Pulmonary artery endothelial cell (primary cell): ENCODE measurements at regions not wholly inside any gene's neighbourhood (a gene's known extent, or its start where the extent isn't known, plus 50 kb on each side); places are given as distances from the start of the nearest gene placed in this dataset.

ENCODE experiments used
- DNase-seq: peaks from one replicate; pipeline ENCODE4 v3.0.0-alpha.2; 2011; ENCODE audit warnings: low read depth, low spot score

DNA sequence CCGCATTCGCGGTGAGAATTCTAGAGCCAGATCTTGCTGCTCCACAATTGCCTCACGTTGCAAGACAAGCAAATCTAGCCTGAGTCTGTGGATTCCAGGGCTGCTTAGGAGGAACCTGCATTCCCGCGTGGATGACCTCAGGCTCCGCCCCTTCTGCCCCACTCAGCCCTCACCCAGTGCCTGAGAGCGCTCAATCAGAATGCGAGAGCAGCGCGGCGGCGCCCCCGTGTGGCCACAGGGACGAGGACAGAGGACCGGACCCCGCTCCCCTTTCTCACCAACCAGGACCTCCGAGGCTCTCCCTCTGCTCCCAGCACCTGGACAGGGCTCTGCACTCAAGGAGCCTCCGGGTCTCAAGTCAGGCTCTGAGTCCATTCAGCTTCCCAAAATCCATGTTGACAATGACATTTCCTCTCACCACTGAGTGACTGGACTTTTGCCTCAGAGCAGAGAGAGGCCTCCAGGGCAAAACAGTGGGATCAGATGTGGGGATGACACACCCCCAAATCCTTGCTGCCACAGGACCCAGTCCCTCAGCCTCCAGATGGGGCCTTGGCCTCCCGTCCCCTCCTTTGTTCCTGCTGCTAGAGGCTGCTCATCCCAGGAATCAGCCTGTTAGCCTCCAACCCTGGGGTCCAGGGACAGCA is 52.0 kb downstream of the RPP21 start:
- DNase-seq = peak; percentile 17

DNA sequence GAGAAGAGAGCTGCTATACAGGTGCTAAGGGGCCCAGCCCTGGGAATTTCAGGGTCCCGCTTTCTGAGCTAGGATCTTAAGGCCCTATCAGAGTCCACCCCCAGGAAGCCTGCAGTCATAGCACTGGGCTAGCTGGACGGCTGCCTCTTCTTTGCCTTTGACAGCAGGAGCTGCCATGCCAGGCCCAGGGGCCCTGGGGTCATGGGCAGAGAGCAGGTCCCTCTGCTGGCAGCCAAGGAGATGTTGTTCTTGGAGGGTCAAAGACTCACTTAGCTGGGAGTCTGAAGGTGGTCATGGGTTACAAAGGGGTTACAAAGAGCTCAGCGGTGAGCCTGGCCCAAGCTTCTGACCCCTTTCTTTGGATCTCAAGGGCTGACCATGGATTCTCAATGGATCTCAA is 52.7 kb downstream of the RPP21 start:
- DNase-seq = no peak

DNA sequence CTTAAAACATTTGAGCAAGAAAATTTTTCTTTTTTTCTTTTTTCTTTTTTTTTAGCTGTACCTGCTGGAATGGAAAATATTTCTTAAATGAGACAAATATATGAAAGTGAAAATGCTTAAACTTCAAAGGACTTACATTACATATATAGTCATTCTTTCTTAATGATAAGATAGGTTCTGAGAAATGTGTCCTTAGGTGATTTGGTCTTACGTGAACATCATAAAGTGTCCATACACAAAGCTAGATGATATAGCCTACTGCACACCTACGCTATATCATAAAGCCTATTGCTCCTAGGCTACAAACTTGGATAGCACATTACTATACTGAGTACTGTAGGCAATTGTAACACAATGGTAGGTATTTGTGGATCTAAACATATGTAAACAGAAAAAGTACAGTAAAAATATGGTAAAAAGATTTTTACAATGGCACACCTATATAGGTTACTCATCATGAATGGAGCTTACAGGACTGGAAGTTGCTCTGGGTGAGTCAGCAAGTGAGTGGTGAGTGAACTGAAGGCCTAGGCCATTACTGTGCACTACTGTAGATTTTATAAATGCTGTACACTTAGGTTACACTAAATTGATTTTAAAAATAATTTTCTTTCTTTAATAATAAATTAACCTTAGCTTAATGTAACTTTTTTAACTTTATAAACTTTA is 54.6 kb downstream of the RPP21 start:
- no peak for DNase-seq

DNA sequence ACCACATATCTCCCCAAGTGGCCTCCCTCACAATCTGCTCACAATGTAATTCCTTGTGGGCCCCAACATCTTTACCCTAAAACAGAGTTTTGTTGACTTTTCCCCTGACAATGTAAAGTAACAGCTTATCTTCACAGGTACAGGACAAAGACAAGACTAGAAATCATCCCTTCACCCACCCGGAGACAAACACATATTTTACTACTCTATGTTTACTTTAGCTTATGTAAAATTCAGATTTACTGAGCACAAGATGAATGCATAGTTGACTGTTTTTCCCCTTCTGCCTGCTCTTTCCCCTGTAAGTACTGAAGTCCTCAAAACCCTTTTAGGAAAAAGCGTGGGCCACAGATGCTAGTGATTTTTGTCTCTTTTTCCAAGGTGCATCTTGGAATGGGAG is 61.0 kb downstream of the RPP21 start:
- no peak for DNase-seq

DNA sequence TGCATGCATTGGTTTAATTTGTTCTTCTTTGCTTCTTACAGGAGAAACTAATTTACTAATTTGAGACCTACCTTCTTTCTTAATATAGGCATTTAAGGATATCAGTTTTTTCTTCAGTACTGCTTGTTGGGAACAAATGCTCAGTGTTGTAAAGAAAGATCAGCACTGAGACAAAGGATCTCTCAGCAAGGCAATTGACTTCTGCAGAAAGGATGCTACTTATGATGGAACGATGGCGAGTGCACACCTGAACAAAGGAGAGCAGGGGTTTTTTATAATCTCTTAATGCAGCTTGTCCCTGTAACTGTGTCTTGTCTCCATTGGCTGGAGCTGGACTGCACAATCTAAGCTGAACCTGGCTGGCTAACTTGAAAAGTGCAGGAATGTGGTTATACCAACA is 64.2 kb downstream of the RPP21 start:
- DNase-seq = no peak

DNA sequence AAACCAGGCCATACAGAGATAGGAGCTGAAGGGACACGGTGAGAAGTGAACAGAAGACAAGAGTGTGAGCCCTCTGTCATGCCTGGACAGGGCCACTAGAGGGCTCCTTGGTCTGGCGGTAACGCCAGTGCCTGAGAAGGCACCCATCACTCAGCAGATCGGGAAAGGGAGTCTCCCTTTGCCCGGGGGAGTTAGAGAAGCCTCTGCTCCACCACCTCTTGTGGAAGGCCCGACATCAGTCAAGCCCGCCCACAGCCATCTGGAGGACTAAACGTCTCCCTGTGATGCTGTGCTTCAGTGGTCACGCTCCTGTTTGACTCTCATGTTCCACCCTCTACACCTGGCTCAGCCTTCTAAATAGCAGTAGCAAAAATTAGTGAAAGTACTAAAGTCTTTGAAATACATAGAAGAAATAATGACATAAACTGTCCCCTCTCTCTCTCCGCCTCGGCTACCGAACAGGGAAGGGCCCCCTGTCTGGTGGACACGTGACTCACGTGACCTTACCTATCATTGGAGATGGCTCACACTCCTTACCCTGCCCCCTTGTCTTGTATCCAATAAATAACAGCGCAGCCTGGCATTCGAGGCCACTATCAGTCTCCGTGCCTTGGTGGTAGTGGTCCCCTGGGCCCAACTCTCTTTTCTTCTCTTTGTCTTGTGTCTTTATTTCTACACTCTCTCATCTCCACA is 66.7 kb downstream of the RPP21 start:
- no peak for DNase-seq

DNA sequence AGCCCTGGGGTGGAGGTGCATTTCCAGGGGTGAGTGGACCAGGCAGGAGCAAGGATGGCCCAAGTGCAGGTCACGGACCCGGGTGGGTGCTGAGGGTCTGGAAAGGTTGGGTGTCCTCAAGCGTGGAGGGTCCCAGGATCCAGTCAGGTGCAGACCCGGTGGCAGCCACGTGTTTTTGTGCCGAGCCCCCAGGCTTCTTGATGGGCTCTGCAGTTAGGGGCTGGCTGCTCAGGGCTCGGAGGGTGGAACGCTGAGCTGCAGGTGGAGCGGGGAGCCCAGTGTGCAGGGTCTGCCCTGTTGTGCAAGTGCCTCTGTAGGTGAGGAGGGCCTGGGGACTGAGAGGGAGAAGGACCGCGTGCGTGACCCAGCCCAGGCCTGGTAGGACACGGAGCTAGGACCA is 70.9 kb upstream of the HLA-E start:
- DNase-seq = no peak

DNA sequence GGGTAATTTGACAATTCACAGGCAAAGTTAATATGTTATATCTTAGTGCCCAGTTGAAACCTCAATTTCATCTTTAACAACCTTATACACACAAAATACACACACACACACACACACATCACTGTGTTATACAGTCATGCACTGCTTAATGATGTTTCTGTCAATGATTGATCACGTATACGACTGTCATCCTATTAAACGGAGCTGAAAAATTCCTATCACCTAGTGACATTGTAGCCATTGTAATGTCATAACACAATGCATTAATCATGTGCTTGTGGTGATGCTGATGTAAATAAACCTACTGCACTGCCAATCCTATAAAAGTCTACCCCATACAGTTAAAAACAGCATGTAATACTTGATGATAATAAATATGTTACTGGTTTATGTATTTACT is 64.8 kb upstream of the HLA-E start:
- DNase-seq = no peak
